ENCODE measurements at regions not wholly inside any gene's neighbourhood (a gene's known extent, or its start where the extent isn't known, plus 50 kb on each side); places are given as distances from the start of the nearest gene placed in this dataset.

DNA sequence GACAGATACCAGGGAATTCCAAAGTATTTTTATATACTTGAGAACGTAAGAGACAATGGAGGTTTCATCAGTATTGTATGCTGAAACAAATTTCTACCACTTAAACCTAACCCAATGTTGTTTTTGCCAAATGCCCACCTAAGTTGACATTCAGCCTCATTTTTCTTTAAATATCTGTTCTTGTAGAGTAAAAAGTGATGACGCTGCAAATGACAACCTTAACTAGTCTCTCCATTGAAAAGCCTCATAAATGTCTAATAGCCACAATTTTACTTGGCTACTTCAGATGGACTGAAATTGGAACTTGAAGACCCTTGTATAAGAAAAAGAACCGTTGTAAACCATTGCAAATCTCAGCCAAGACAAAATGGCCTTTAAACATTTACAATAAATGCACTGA lies 176.9 kb downstream of the CRPPA start:
- Histone ChIP-seq H3K9me3 (no peaks in the 10 kb centered on the region), H3K27me3 (no peaks in the 10 kb centered on the region), H3K27ac (no peak overlapping the region), H3K36me3 (no peaks in the 10 kb centered on the region), H3K4me3 (no peak overlapping the region), H3K4me1 (no peaks in the 10 kb centered on the region)
- no peak for DNase-seq (ENCODE audit: extremely low spot score in 2 of 2)
- TF ChIP-seq, protein P1, sequence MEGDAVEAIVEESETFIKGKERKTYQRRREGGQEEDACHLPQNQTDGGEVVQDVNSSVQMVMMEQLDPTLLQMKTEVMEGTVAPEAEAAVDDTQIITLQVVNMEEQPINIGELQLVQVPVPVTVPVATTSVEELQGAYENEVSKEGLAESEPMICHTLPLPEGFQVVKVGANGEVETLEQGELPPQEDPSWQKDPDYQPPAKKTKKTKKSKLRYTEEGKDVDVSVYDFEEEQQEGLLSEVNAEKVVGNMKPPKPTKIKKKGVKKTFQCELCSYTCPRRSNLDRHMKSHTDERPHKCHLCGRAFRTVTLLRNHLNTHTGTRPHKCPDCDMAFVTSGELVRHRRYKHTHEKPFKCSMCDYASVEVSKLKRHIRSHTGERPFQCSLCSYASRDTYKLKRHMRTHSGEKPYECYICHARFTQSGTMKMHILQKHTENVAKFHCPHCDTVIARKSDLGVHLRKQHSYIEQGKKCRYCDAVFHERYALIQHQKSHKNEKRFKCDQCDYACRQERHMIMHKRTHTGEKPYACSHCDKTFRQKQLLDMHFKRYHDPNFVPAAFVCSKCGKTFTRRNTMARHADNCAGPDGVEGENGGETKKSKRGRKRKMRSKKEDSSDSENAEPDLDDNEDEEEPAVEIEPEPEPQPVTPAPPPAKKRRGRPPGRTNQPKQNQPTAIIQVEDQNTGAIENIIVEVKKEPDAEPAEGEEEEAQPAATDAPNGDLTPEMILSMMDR (IDR thresholded peaks at IDR 0.05): no peak
- TF ChIP-seq POLR2A (IDR thresholded peaks at IDR 0.05): no peak
- intact Hi-C loops (cut with DNase I): no loop called here

DNA sequence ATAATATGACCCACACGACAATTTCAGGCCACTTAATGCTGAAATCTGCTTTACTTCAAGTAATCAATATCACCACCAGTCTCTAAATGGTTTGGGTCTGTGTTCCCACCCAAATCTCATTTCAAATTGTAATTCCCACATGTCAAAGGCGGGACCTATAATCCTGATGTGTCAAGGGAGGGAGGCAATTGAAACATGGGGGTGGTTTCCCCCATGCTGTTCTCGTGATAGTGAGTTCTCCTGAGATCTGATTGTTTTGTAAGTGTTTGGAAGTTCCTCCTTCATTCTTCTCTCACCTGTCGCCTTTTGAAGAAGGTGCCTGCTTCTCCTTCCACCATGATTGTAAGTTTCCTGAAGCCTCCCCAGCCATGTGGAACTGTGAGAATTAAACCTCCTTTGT lies 178.4 kb downstream of the CRPPA start:
- H3K27ac ChIP-seq: no peak overlapping the region

DNA sequence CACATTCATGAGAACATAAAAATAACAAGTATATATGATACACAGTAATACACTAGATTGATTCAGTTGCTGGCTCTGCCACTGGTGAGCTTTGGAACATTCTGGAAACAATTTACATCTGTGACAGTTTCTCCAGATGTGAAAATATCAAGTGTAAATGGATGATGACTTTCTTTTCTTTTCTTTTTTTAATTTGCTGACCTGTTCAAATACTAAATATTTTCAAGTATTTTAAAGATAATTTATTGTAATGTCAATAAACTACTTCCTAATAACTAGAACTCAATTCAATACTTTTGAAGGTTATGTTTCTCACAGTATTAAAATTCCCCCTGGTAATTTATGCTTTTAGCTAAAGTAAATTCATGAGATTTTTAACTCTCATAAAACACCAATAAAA lies 180.3 kb downstream of the CRPPA start:
- H3K4me3 ChIP-seq: no peak overlapping the region
- no peak for DNase-seq (ENCODE audit: extremely low spot score in 2 of 2)
- TF ChIP-seq, protein P1 (IDR thresholded peaks at IDR 0.05): no peak
- TF ChIP-seq POLR2AphosphoS5 (IDR thresholded peaks at IDR 0.05; ENCODE audit: insufficient read depth in 1 of 2, low read depth in 1 of 2) (no peak), POLR2A (IDR thresholded peaks at IDR 0.05) (no peak)
- no peaks in the 10 kb centered on the region for H3K9me3 ChIP-seq
- H3K36me3 ChIP-seq: no peaks in the 10 kb centered on the region
- no peak overlapping the region for H3K27ac ChIP-seq
- intact Hi-C loops (cut with DNase I): no loop called here
- no peaks in the 10 kb centered on the region for H3K27me3 ChIP-seq
- H3K4me1 ChIP-seq: no peaks in the 10 kb centered on the region

More for the DNA sequence above, 178.4 kb downstream of the CRPPA start:
- no peaks in the 10 kb centered on the region for H3K36me3 ChIP-seq
- no peak for DNase-seq (ENCODE audit: extremely low spot score in 2 of 2)
- no peak overlapping the region for H3K4me3 ChIP-seq
- no peaks in the 10 kb centered on the region for H3K27me3 ChIP-seq
- intact Hi-C loops (cut with DNase I): no loop called here
- no peaks in the 10 kb centered on the region for H3K4me1 ChIP-seq
- no peaks in the 10 kb centered on the region for H3K9me3 ChIP-seq
- no peak for TF ChIP-seq POLR2AphosphoS5 (IDR thresholded peaks at IDR 0.05; ENCODE audit: insufficient read depth in 1 of 2, low read depth in 1 of 2)
- TF ChIP-seq, protein P1 (IDR thresholded peaks at IDR 0.05): no peak
- TF ChIP-seq POLR2A (IDR thresholded peaks at IDR 0.05): no peak

DNA sequence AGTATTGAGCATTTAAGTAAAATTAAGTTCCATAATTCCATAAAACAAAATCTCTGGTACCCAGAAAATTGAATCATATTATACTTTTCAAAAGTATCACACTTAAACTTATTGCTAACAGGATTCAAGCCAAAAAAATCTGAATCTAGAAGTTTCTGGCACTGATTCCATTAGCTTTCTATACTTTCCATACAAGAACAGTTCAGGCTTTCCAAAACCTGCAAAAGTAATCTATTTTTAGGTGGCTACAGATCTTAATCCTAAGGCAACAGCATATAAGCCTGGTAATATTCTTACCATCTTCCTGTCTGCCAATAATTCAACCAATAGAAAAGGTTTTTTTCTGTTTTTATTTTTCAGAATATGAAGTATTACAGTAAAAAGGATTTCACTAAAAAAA lies 185.0 kb downstream of the CRPPA start:
- Histone ChIP-seq H3K4me1 (no peaks in the 10 kb centered on the region), H3K27me3 (no peaks in the 10 kb centered on the region), H3K27ac (no peak overlapping the region), H3K4me3 (no peak overlapping the region), H3K9me3 (no peaks in the 10 kb centered on the region), H3K36me3 (no peaks in the 10 kb centered on the region)
- intact Hi-C loops (cut with DNase I): no loop called here
- TF ChIP-seq POLR2A (IDR thresholded peaks at IDR 0.05) (no peak), POLR2AphosphoS5 (IDR thresholded peaks at IDR 0.05; ENCODE audit: insufficient read depth in 1 of 2, low read depth in 1 of 2) (no peak)
- TF ChIP-seq, protein P1 (IDR thresholded peaks at IDR 0.05): no peak
- no peak for DNase-seq (ENCODE audit: extremely low spot score in 2 of 2)

GRCh38 chr7:16235147-16236114 lies 185.9 kb downstream of the CRPPA start:
- H3K36me3 ChIP-seq: no peaks in the 10 kb centered on the region
- H3K4me3 ChIP-seq: no peak overlapping the region
- H3K4me1 ChIP-seq: no peaks in the 10 kb centered on the region
- H3K9me3 ChIP-seq: no peaks in the 10 kb centered on the region
- no peak overlapping the region for H3K27ac ChIP-seq
- no peak for DNase-seq (ENCODE audit: extremely low spot score in 2 of 2)
- intact Hi-C loops (cut with DNase I): no loop called here
- TF ChIP-seq POLR2A (IDR thresholded peaks at IDR 0.05) (no peak), POLR2AphosphoS5 (IDR thresholded peaks at IDR 0.05; ENCODE audit: insufficient read depth in 1 of 2, low read depth in 1 of 2) (no peak)
- TF ChIP-seq, protein P1 (IDR thresholded peaks at IDR 0.05): no peak
- H3K27me3 ChIP-seq: no peaks in the 10 kb centered on the region

All from vagina (tissue), 2 donors.